ENCODE measurements at regions not wholly inside any gene's neighbourhood (a gene's known extent, or its start where the extent isn't known, plus 50 kb on each side); places are given as distances from the start of the nearest gene placed in this dataset.
"Not testable (repeated sequence)": the region's sequence is repeated elsewhere in the genome, so short reads cannot be mapped to it uniquely, and the experiment has no call there.

- in situ Hi-C loops (cut with HindIII; ENCODE audit: low sequenced_read_pairs) = no loop called here
Measured at GRCh38 chr1:55896210-55896609, 681.0 kb upstream of the USP24 start.

DNA sequence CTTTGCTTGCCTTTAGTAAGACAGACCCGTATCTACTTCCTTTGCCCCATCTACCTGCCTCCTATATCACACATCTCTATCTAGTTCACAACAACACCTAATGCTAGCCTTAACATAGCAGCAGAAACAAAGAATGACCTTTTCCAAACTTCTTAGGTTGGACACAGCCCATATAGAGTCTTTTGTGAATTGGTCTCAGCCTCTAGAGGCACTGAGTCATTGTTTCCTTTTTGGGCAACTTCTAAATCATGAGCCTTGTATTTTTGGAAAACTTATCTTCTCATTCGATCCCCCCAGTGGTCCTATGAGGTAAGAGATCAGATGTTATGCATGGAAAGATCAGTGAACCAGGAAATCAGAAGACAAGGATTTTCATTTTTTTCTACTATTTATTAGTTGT is 679.4 kb upstream of the USP24 start:
- in situ Hi-C loops (cut with HindIII; ENCODE audit: low sequenced_read_pairs) = no loop called here

DNA sequence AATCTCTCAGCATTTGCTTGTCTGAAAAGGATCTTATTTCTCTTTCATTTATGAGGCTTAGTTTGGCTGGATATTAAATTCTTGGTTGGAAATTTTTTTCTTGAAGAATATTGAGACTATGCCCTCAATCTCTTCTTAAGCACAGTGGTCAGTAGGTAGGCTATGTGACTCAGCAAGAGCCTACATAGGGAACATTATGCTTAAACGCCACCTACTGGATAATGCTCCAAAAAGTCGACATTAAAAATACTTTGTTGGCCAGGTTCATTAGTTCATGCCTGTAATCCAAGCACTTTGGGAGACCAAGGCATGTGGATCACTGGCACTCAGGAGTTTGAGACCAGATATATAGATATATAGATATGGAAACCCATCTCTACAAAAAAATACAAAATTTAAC is 678.0 kb upstream of the USP24 start:
- in situ Hi-C loops (cut with HindIII; ENCODE audit: low sequenced_read_pairs) = no loop called here

GRCh38 chr1:55888685-55889317 is 673.6 kb upstream of the USP24 start:
- in situ Hi-C loops (cut with HindIII; ENCODE audit: low sequenced_read_pairs) = no loop called here

GRCh38 chr1:55886856-55887712 is 671.9 kb upstream of the USP24 start:
- in situ Hi-C loops (cut with HindIII; ENCODE audit: low sequenced_read_pairs) = no loop called here

DNA sequence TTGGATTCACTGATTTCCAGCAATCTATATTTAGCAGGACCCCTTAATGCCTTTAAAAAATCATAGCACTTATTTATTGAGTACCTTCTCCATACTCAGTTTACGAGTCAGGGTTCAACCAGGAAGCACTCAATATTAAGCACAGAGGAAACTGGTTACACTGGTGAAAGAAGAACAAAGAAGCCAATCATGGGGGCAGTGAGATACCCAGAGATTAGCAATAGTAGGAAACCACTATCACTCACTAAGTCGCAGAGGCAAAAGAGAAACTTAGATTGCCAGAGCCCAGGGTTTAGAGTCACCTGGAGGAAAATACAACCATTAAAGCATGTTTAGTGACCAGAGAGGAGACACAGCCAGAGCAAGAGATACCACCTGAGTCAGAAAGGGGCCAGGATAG is 670.5 kb upstream of the USP24 start:
- in situ Hi-C loops (cut with HindIII; ENCODE audit: low sequenced_read_pairs) = no loop called here

DNA sequence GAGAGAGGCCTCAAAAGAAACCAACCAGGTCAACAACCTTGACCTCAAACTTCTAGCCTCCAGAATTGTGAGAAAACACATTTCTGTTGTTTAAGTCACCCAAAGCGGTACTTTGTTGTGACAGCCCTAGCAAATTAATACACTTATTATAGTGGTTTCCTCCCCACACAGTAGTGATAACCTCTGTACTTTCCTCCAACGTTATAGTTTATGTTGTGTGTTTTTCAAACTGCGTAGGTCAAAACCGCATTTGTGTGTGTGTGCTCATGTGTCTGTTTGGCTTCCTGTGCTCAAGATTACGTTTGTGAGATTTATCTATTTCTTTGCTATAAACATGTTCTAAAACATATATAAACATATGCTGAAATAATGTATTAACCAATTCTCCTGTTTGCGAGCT is 667.8 kb upstream of the USP24 start:
- in situ Hi-C loops (cut with HindIII; ENCODE audit: low sequenced_read_pairs) = no loop called here

GRCh38 chr1:55879346-55879745 is 664.2 kb upstream of the USP24 start:
- in situ Hi-C loops (cut with HindIII; ENCODE audit: low sequenced_read_pairs) = no loop called here

- in situ Hi-C loops (cut with HindIII; ENCODE audit: low sequenced_read_pairs) = no loop called here
Measured at GRCh38 chr1:55877437-55878232, 662.5 kb upstream of the USP24 start.

- in situ Hi-C loops (cut with HindIII; ENCODE audit: low sequenced_read_pairs) = no loop called here
Measured at GRCh38 chr1:55876276-55877060, 661.3 kb upstream of the USP24 start.

DNA sequence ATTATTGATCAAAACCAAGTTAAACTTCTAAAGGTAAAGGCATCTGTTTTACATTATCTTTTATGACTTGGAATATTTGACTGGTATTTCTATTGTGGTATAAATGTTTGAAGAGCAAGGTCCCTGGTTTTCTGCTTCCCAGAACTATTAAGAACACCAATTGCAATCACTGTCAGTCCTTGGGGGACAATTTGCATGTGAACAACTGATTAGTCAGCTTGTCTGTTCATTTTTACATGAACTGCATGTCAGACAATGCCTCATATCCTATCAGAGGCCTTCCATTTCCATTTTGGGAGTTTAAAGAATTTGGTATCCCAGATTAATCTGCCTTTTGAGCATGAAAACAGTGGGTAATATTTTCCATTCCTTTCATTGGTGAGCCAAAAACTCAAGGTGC is 654.9 kb upstream of the USP24 start:
- in situ Hi-C loops (cut with HindIII; ENCODE audit: low sequenced_read_pairs) = no loop called here

DNA sequence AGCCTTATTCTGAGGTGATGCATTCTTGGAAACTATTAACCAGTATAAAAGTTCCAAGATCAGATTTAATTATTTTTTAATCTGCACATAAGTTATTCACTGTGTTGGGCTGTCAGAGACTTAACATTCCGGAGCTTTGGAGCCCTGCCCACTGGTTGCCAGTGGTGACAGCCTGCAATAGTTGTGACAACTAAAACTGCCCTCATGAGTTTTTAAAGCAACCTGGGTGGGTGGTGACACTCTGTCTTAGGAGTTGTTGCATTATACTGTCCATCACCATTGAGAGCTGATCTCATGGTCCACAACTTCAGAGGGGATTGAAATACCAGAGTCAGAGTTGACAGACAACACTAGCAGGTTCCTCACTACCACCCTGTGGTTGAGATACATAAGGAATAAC is 653.9 kb upstream of the USP24 start:
- in situ Hi-C loops (cut with HindIII; ENCODE audit: low sequenced_read_pairs) = no loop called here

DNA sequence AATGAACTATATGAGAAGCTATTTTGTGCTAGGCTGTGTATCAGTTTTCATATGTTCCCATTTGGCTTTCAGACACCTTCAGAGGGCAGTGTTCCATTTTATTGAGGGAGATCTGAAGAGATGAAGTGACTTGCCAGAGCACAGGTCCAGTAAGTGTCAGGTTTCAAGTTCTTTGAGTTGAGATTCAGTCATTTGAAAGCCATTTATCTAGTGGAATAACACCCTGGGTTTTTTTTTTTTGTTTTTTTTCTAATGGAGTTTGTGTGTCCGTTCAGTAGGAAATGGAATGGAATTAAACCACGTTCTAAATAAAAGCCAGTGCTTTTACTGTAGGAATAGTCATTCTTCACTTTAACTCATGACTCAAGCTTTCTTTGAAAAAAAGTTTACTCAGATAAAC is 652.9 kb upstream of the USP24 start:
- in situ Hi-C loops (cut with HindIII; ENCODE audit: low sequenced_read_pairs) = no loop called here

DNA sequence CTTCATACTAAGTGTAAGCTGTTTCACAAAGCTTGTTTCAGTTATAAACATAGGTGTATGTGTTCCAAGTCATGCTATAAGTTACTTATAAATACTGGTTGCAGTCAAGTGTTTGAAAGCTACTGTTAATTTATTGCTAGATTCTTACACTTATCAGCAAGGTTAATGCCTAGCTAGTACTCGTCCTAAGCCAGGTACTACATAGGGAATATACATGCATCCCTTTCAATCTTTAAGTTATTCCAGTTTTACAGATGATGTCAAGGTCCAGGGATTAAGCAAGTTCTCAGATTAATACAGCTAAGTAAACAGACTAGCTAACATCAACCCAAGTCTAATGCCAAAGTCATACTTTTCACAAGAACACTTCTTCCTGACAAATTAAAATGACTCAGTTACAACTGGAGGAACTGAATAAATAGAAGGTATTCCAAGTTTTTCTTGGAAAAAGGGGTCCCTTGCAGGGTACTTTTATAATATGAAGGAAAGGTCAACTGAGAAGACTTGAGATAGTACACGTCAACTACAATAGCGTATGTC is 652.2 kb upstream of the USP24 start:
- in situ Hi-C loops (cut with HindIII; ENCODE audit: low sequenced_read_pairs) = no loop called here

GRCh38 chr1:55865778-55866177 is 650.6 kb upstream of the USP24 start:
- in situ Hi-C loops (cut with HindIII; ENCODE audit: low sequenced_read_pairs) = not testable (repeated sequence)

GRCh38 chr1:55864251-55864650 is 649.1 kb upstream of the USP24 start:
- in situ Hi-C loops (cut with HindIII; ENCODE audit: low sequenced_read_pairs) = no loop called here

GRCh38 chr1:55861676-55862340 is 646.6 kb upstream of the USP24 start:
- in situ Hi-C loops (cut with HindIII; ENCODE audit: low sequenced_read_pairs) = no loop called here

- in situ Hi-C loops (cut with HindIII; ENCODE audit: low sequenced_read_pairs) = no loop called here
Measured at GRCh38 chr1:55860798-55861519, 645.8 kb upstream of the USP24 start.

GRCh38 chr1:55860326-55860725 is 645.2 kb upstream of the USP24 start:
- in situ Hi-C loops (cut with HindIII; ENCODE audit: low sequenced_read_pairs) = no loop called here

All from DLD1 (cell line).